Endothelial cell of umbilical vein (primary cell): ENCODE measurements at regions not wholly inside any gene's neighbourhood (a gene's known extent, or its start where the extent isn't known, plus 50 kb on each side); places are given as distances from the start of the nearest gene placed in this dataset.

Experiments
- BruUV-seq: library from RNA; stranded (reverse); fragments of 400-500 nt; replicated peaks from 2 replicates; lab custom pipeline; 2021; lab: Mats Ljungman, UMichigan
- CTCF ChIA-PET: fragments of 300-600, 350-600 bp; sonication (Branson Sonifier 250); formaldehyde crosslinking; loops from one replicate; lab custom pipeline; 2021; ENCODE audit warnings: antibody characterized with exemption, inconsistent platforms; lab: Charles Lee
- POLR2A ChIA-PET: fragments of 300-600, 350-600 bp; sonication (Branson Sonifier 250); formaldehyde crosslinking; loops from one replicate; lab custom pipeline; 2021; ENCODE audit warnings: antibody characterized with exemption, inconsistent platforms; lab: Charles Lee
- DNase-seq: peaks from one replicate; pipeline ENCODE4 v3.0.0-alpha.2; 2011; ENCODE audit warnings: low read depth, low spot score
- FAIRE-seq: peaks from 2 replicates; lab custom pipeline; 2011; peaks lifted over from hg19 to GRCh38; lab: Jason Lieb, UNC
- H2AFZ ChIP-seq: 2 replicates; pipeline ENCODE4 v1.6.0; 2012; ENCODE audit warnings: low read depth, low read length, control low read depth, inconsistent platforms
- H3K27ac ChIP-seq: 2 replicates; pipeline ENCODE4 v1.5.1; 2011; ENCODE audit warnings: low read depth, mild to moderate bottlenecking, control low read depth, low read length, moderate library complexity; ENCODE audit not compliant: insufficient read depth
- H3K27me3 ChIP-seq, 2 experiments: 2 replicates each; pipeline versions ENCODE4 v1.6.0 to v1.6.1; 2011; ENCODE audit warnings: low read length in 2 of 2, mixed read lengths in 1 of 2; ENCODE audit not compliant: control insufficient read depth in 2 of 2, insufficient read depth in 2 of 2
- H3K36me3 ChIP-seq, 2 experiments: 2 replicates in 1 of 2; 3 replicates in 1 of 2; pipeline ENCODE4 v1.5.1; 2011; ENCODE audit warnings: low read length in 2 of 2, mild to moderate bottlenecking in 1 of 2, moderate library complexity in 1 of 2; ENCODE audit not compliant: control insufficient read depth in 2 of 2, insufficient read depth in 2 of 2; ENCODE audit errors: extremely low read depth in 1 of 2
- H3K4me1 ChIP-seq: 3 replicates; pipeline ENCODE4 v1.5.1; 2011; ENCODE audit warnings: mild to moderate bottlenecking, low read length; ENCODE audit not compliant: control insufficient read depth, insufficient read depth; ENCODE audit errors: extremely low read depth
- H3K4me2 ChIP-seq: 2 replicates; pipeline ENCODE4 v1.6.1; 2011; ENCODE audit warnings: low read length, control low read depth, mixed read lengths; ENCODE audit not compliant: insufficient read depth
- H3K4me3 ChIP-seq, 3 experiments: fragments of 200-600 bp in 1 of 3; sonication (generic), shearing (Covaris generic) in 1 of 3; replicated peaks in 1 of 3; 2 replicates each; pipeline ENCODE4 v1.5.1; 2011 to 2016; ENCODE audit warnings: control low read depth in 3 of 3, low read length in 3 of 3, mild to moderate bottlenecking in 2 of 3, inconsistent platforms in 1 of 3, low read depth in 1 of 3, moderate library complexity in 1 of 3; ENCODE audit not compliant: insufficient read depth in 1 of 3
- H3K79me2 ChIP-seq: 2 replicates; pipeline ENCODE4 v1.6.0; 2012; ENCODE audit warnings: low read length, inconsistent platforms; ENCODE audit not compliant: control insufficient read depth, insufficient read depth
- H3K9ac ChIP-seq: replicated peaks from 2 replicates; pipeline ENCODE3; 2011; ENCODE audit warnings: low read length, control low read depth; ENCODE audit not compliant: insufficient read depth; ENCODE audit errors: extremely low read depth
- H3K9me1 ChIP-seq: replicated peaks from 3 replicates; pipeline ENCODE4 v1.6.0; 2011; ENCODE audit warnings: mild to moderate bottlenecking, low read length; ENCODE audit not compliant: control insufficient read depth, insufficient read depth; ENCODE audit errors: extremely low read depth
- H3K9me3 ChIP-seq: replicated peaks from 2 replicates; pipeline ENCODE4 v1.5.1; 2012; ENCODE audit warnings: low read length, inconsistent platforms; ENCODE audit not compliant: control insufficient read depth, insufficient read depth
- H4K20me1 ChIP-seq: replicated peaks from 2 replicates; pipeline ENCODE3; 2011; ENCODE audit warnings: mild to moderate bottlenecking, low read length; ENCODE audit not compliant: control insufficient read depth, insufficient read depth; ENCODE audit errors: extremely low read depth
- CTCF ChIP-seq, 2 donors: IDR thresholded peaks; 1 replicate in 1 of 2; 2 replicates in 1 of 2; pipeline ENCODE4 v1.5.1; 2011; ENCODE audit warnings: low read length in 2 of 2, mild to moderate bottlenecking in 2 of 2, moderate library complexity in 2 of 2, control low read depth in 1 of 2, inconsistent platforms in 1 of 2, low read depth in 1 of 2; ENCODE audit not compliant: insufficient read depth in 1 of 2; ENCODE audit errors: extremely low read depth in 1 of 2
- EZH2 ChIP-seq: IDR thresholded peaks from 2 replicates; pipeline ENCODE4 v1.6.1; 2012; ENCODE audit warnings: borderline replicate concordance, low read depth, mild to moderate bottlenecking, moderate library complexity, low read length, inconsistent platforms; ENCODE audit not compliant: severe bottlenecking
- FOS ChIP-seq: IDR thresholded peaks from 2 replicates; pipeline ENCODE4 v1.6.1; 2011; ENCODE audit warnings: mild to moderate bottlenecking, low read length, moderate library complexity, borderline replicate concordance; ENCODE audit not compliant: insufficient read depth
- GATA2 ChIP-seq: IDR thresholded peaks from 2 replicates; pipeline ENCODE4 v1.7.0; 2011; ENCODE audit warnings: low read depth, mild to moderate bottlenecking, moderate library complexity, mixed read lengths, low read length; ENCODE audit not compliant: insufficient read length, insufficient read depth
- JUN ChIP-seq: IDR thresholded peaks from 2 replicates; pipeline ENCODE4 v1.6.1; 2011; ENCODE audit warnings: borderline replicate concordance, low read depth; ENCODE audit not compliant: insufficient read length, insufficient read depth
- MAX ChIP-seq: IDR thresholded peaks from 2 replicates; pipeline ENCODE4 v1.6.1; 2011; ENCODE audit not compliant: insufficient read depth, insufficient read length
- MYC ChIP-seq: IDR thresholded peaks from one replicate; pipeline ENCODE4 v1.6.1; 2011; ENCODE audit warnings: mild to moderate bottlenecking, low read depth, low read length
- POLR2A ChIP-seq: IDR thresholded peaks from 2 replicates; pipeline ENCODE4 v1.6.1; 2012; ENCODE audit warnings: low read depth, mild to moderate bottlenecking, control low read depth, low read length
- POLR2AphosphoS5 ChIP-seq: IDR thresholded peaks from 2 replicates; pipeline ENCODE4 v1.6.1; 2012; ENCODE audit warnings: low read depth, mild to moderate bottlenecking, control low read depth, low read length, moderate library complexity; ENCODE audit not compliant: insufficient read depth
- dilution Hi-C: fragments of 300-500 bp; cut with MboI; formaldehyde crosslinking; loops from one replicate; pipeline ENCODE4 v1.15.0; 2019; ENCODE audit warnings: low sequenced_read_pairs; ENCODE audit not compliant: extremely low pct_ligation_motif_present
- intact Hi-C: fragments of 100-400 bp; cut with micrococcal nuclease; formaldehyde crosslinking; loops from one replicate; pipeline ENCODE4 v1.10.0; 2022

- DNase-seq (peak; percentile 42), FAIRE-seq (peak; percentile 72)
- Histone ChIP-seq H3K4me3 (no peak overlapping the region), H3K9ac (no peak overlapping the region), H3K4me1 (peaks cover 50% of the 10 kb centered on the region), H3K9me3 (no peaks in the 10 kb centered on the region), H3K4me2 (peak overlapping the region; percentile 29), H3K9me1 (no peaks in the 10 kb centered on the region), H3K36me3 (no peaks in the 10 kb centered on the region), H3K27ac (peak overlapping the region; percentile 61), H4K20me1 (no peaks in the 10 kb centered on the region), H2AFZ (peak overlapping the region; percentile 18), H3K79me2 (no peaks in the 10 kb centered on the region), H3K27me3 (no peaks in the 10 kb centered on the region)
- no TSS peak for BruUV-seq
- POLR2A ChIA-PET: no interaction called here
- TF ChIP-seq EZH2 (no peak), JUN (peak; percentile 34), FOS (peak; percentile 32)
- dilution Hi-C loops: no loop called here
- CTCF ChIA-PET: interaction anchor here (1.4 kb wide), 1 partner anchor 170 kb away, joined by 3 read pairs; no protein-coding TSS in a partner anchor
- intact Hi-C loops: loop anchor here (5.0 kb wide), 1 partner anchor 263 kb away; no protein-coding TSS in a partner anchor
Observed at GRCh38 chr17:27989046-27989445, 53.4 kb upstream of the NLK start.

- H3K79me2 ChIP-seq: no peaks in the 10 kb centered on the region
- FAIRE-seq (no peak), DNase-seq (no peak)
- no peaks in the 10 kb centered on the region for H3K27me3 ChIP-seq
- ChIA-PET POLR2A (no interaction called here), CTCF (no interaction called here)
- H3K9me1 ChIP-seq: no peaks in the 10 kb centered on the region
- H4K20me1 ChIP-seq: no peaks in the 10 kb centered on the region
- H2AFZ ChIP-seq: no peak overlapping the region
- H3K36me3 ChIP-seq: no peaks in the 10 kb centered on the region
- intact Hi-C loops: no loop called here
- H3K4me1 ChIP-seq: peaks cover 40% of the 10 kb centered on the region
- no peak overlapping the region for H3K4me3 ChIP-seq
- no TSS peak for BruUV-seq
- dilution Hi-C loops: no loop called here
- no peak overlapping the region for H3K27ac ChIP-seq
- TF ChIP-seq GATA2: no peak
- TF ChIP-seq JUN: no peak
- TF ChIP-seq POLR2A: no peak
- TF ChIP-seq MYC: no peak
- TF ChIP-seq EZH2: no peak
- no peak for TF ChIP-seq FOS
- TF ChIP-seq MAX: no peak
- no peak for TF ChIP-seq POLR2AphosphoS5
- TF ChIP-seq CTCF (IDR thresholded peaks at IDR 0.05; ENCODE audit: extremely low read depth in 1 of 2, insufficient read depth in 1 of 2, low read depth in 1 of 2, low read length in 2 of 2): no peak
- no peak overlapping the region for H3K9ac ChIP-seq
- H3K9me3 ChIP-seq: no peaks in the 10 kb centered on the region
- no peak overlapping the region for H3K4me2 ChIP-seq
Observed at GRCh38 chr17:27990100-27990499, 52.4 kb upstream of the NLK start.
